Thoracic aorta (tissue), 2 donors: ENCODE measurements at regions not wholly inside any gene's neighbourhood (a gene's known extent, or its start where the extent isn't known, plus 50 kb on each side); places are given as distances from the start of the nearest gene placed in this dataset.

ENCODE experiments used
- ATAC-seq: fragments of 150-250 bp; one replicate; pipeline ENCODE4 v1.8.0; 2017; ENCODE audit warnings: low read depth; ENCODE audit not compliant: insufficient number of reproducible peaks, low FRiP score
- DNase-seq: peaks from one replicate; pipeline ENCODE4 v3.0.0-alpha.2; 2020; ENCODE audit warnings: low spot score
- H3K27ac ChIP-seq, 2 donors: fragments of 200-600 bp; sonication (generic); 1 replicate in 1 of 2; 2 replicates in 1 of 2; pipeline ENCODE4 v1.5.1; 2016; ENCODE audit warnings: mild to moderate bottlenecking in 2 of 2, moderate library complexity in 2 of 2
- H3K27me3 ChIP-seq: fragments of 200-600 bp; sonication (generic); replicated peaks from 2 replicates; pipeline ENCODE4 v1.6.0; 2016; ENCODE audit warnings: mild to moderate bottlenecking; ENCODE audit not compliant: insufficient read depth
- H3K36me3 ChIP-seq: fragments of 200-600 bp; sonication (generic); one replicate; pipeline ENCODE4 v1.5.1; 2016
- H3K4me1 ChIP-seq, 2 donors: fragments of 200-600 bp; sonication (generic); 1 replicate in 1 of 2; 2 replicates in 1 of 2; pipeline versions ENCODE4 v1.5.1 to v1.6.0; 2016; ENCODE audit warnings: low read depth in 2 of 2, mild to moderate bottlenecking in 1 of 2; ENCODE audit not compliant: control insufficient read depth in 1 of 2
- H3K4me3 ChIP-seq: fragments of 200-600 bp; sonication (generic); 2 replicates; pipeline ENCODE4 v1.5.1; 2016; ENCODE audit warnings: mild to moderate bottlenecking
- H3K9me3 ChIP-seq: fragments of 200-600 bp; sonication (generic); 2 replicates; pipeline ENCODE4 v1.5.1; 2016
- TF ChIP-seq, protein P1 (sequence below): fragments of 200-600 bp; sonication (generic); IDR thresholded peaks from one replicate; pipeline ENCODE4 v1.5.1; 2019; ENCODE audit warnings: antibody characterized with exemption

DNA sequence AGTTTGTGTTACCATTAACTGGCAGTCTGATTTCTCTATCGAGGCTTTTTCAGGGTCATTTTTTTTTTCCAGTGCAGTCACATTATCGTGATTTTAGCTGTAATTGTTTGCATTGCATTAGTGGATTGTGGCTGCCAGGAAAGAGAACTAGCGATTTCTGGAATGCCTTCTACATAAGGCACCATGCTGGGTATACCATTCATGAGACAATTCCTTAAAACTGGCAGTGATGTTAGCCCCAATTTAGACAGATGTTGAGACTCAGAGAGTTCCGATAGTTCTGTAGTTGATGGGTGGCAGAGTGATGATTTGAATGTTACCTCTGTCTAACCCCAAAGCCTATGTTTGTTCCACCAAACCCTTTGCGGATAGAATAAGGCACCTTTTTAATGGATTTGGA lies 175.4 kb upstream of the TENM3 start:
- H3K27ac ChIP-seq, result no peak overlapping the region
- H3K36me3 ChIP-seq, result no peaks in the 10 kb centered on the region
- H3K27me3 ChIP-seq, result no peaks in the 10 kb centered on the region
- no peaks in the 10 kb centered on the region for H3K9me3 ChIP-seq
- no peak for ATAC-seq
- no peak overlapping the region for H3K4me3 ChIP-seq
- H3K4me1 ChIP-seq, result no peaks in the 10 kb centered on the region
- TF ChIP-seq, protein P1, sequence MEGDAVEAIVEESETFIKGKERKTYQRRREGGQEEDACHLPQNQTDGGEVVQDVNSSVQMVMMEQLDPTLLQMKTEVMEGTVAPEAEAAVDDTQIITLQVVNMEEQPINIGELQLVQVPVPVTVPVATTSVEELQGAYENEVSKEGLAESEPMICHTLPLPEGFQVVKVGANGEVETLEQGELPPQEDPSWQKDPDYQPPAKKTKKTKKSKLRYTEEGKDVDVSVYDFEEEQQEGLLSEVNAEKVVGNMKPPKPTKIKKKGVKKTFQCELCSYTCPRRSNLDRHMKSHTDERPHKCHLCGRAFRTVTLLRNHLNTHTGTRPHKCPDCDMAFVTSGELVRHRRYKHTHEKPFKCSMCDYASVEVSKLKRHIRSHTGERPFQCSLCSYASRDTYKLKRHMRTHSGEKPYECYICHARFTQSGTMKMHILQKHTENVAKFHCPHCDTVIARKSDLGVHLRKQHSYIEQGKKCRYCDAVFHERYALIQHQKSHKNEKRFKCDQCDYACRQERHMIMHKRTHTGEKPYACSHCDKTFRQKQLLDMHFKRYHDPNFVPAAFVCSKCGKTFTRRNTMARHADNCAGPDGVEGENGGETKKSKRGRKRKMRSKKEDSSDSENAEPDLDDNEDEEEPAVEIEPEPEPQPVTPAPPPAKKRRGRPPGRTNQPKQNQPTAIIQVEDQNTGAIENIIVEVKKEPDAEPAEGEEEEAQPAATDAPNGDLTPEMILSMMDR, result no peak
- no peak for DNase-seq

DNA sequence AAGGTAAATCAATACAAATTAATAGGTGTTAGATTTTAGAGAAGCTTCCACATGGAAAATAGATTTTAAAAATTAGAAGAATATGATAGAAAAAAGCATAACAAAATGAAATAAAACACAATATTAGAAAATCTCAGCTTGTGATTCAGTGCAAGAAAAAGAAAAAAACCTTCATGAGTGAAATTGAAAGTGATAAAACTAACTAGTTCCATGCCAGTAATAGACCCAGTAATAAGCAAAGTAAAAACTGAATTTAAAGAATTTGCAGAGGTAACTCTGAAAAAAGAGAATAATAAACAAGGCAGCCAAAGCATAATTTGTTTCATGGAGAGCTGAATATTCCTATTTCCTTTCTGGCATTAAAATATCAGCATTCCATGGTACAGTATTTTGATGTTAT lies 174.3 kb upstream of the TENM3 start:
- Histone ChIP-seq H3K27ac (no peak overlapping the region), H3K27me3 (no peaks in the 10 kb centered on the region), H3K4me1 (no peaks in the 10 kb centered on the region), H3K36me3 (no peaks in the 10 kb centered on the region), H3K4me3 (no peak overlapping the region), H3K9me3 (no peaks in the 10 kb centered on the region)
- ATAC-seq (no peak), DNase-seq (no peak)
- TF ChIP-seq, protein P1, result no peak

DNA sequence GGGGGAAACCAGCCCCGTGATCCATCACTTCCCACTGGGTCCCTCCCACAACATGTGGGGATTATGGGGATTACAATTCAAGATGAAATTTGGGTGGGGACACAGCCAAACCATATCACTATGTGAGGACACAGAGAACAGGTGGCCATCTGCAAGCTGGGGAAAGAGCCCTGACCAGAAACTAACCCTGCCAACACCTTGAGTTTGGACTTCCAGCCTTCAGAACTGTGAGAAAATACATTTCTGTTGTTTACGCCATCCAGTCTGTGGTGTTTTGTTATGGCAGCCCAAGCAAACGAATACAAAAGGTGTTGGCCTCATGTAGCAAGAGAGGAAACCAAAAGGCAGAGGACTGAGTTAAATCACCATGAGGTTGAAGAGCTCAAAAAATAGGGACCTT lies 169.9 kb upstream of the TENM3 start:
- TF ChIP-seq, protein P1, result no peak
- H3K4me3 ChIP-seq, result no peak overlapping the region
- DNase-seq, result no peak
- no peaks in the 10 kb centered on the region for H3K27me3 ChIP-seq
- ATAC-seq, result no peak
- H3K9me3 ChIP-seq, result no peaks in the 10 kb centered on the region
- no peaks in the 10 kb centered on the region for H3K4me1 ChIP-seq
- no peaks in the 10 kb centered on the region for H3K36me3 ChIP-seq
- H3K27ac ChIP-seq, result no peak overlapping the region

DNA sequence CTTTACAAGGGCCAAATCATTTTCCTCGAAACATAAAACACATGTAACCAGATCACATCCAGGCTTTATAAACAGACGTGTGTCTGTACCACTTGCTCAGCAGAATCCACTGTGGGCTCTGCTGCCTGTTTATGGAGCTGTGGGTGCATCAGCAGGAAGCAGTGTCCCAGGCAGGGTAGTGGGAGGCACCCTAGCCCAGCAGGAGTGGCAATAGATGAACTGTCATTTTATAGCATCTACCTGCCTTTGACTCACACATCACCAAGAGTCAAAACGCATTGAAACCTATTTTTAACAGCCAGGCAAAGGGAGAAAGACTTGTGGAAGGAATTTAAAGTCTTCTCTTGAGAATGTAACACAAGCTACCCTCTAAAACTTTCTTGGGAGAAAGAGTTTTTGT lies 169.1 kb upstream of the TENM3 start:
- Histone ChIP-seq H3K27ac (no peak overlapping the region), H3K4me1 (no peaks in the 10 kb centered on the region), H3K36me3 (no peaks in the 10 kb centered on the region), H3K27me3 (no peaks in the 10 kb centered on the region), H3K9me3 (no peaks in the 10 kb centered on the region), H3K4me3 (no peak overlapping the region)
- TF ChIP-seq, protein P1, result no peak
- ATAC-seq, result no peak
- DNase-seq, result no peak

DNA sequence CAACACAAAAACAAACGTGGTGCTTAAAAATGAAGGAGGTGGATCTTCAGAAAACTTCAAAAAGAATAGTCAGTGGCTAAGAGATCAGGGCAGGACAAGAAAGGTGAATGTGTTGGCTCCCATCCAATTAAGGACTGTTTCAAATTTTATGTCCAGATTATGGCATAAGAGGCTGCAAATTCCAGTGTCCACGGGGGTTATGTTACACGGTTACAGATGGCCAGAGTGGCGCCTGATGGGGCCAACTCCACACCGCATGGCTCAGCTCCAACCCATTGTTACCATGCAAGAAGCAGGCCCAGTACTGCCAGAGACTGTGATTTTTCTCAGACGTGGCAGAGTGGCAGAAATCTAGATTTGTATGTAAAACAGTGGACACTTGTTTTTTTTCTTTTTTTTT lies 168.4 kb upstream of the TENM3 start:
- Histone ChIP-seq H3K4me1 (no peaks in the 10 kb centered on the region), H3K27me3 (no peaks in the 10 kb centered on the region), H3K4me3 (no peak overlapping the region), H3K27ac (no peak overlapping the region), H3K36me3 (no peaks in the 10 kb centered on the region), H3K9me3 (no peaks in the 10 kb centered on the region)
- TF ChIP-seq, protein P1, result no peak
- ATAC-seq (no peak), DNase-seq (no peak)
